ENCODE measurements at regions not wholly inside any gene's neighbourhood (a gene's known extent, or its start where the extent isn't known, plus 50 kb on each side); places are given as distances from the start of the nearest gene placed in this dataset.

DNA sequence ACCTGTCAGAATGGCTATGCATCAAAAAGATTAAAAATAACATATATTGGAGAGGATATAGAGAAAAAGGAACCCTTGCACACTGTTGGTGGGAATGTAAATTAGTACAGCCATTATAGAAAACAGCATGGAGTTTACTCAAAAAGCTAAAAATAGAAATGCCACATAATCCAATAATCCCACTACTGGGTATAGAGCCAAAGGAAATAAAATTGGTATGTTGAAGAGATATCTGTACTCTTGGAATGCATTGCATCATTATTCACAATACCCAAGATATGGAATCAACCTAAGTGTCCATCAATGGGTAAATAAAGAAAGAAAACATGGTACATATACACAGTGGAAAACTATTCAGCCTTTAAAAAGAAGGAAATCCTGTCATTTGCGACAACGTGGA lies 77.2 kb downstream of the C1D start:
- TF ChIP-seq POLR2A (IDR thresholded peaks at IDR 0.05): no peak
- TF ChIP-seq, protein P1, sequence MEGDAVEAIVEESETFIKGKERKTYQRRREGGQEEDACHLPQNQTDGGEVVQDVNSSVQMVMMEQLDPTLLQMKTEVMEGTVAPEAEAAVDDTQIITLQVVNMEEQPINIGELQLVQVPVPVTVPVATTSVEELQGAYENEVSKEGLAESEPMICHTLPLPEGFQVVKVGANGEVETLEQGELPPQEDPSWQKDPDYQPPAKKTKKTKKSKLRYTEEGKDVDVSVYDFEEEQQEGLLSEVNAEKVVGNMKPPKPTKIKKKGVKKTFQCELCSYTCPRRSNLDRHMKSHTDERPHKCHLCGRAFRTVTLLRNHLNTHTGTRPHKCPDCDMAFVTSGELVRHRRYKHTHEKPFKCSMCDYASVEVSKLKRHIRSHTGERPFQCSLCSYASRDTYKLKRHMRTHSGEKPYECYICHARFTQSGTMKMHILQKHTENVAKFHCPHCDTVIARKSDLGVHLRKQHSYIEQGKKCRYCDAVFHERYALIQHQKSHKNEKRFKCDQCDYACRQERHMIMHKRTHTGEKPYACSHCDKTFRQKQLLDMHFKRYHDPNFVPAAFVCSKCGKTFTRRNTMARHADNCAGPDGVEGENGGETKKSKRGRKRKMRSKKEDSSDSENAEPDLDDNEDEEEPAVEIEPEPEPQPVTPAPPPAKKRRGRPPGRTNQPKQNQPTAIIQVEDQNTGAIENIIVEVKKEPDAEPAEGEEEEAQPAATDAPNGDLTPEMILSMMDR (IDR thresholded peaks at IDR 0.05): no peak

Measured in body of pancreas (tissue), 4 donors.